Body of pancreas (tissue), 4 donors: ENCODE measurements at regions not wholly inside any gene's neighbourhood (a gene's known extent, or its start where the extent isn't known, plus 50 kb on each side); places are given as distances from the start of the nearest gene placed in this dataset.
A peak's percentile ranks its signal among the peaks of the same experiment; 100 is the strongest.

Experiments
- CTCF ChIP-seq, 7 experiments: fragments of 450-650 bp in 4 of 7; fragments of 200-600 bp in 3 of 7; sonication (generic) in 3 of 7; IDR thresholded peaks; one replicate each; pipeline ENCODE4 v1.5.1; 2016 to 2019; ENCODE audit warnings: antibody characterized with exemption in 7 of 7
- POLR2A ChIP-seq, 3 donors: fragments of 450-650 bp; IDR thresholded peaks; one replicate each; pipeline ENCODE4 v1.6.1; 2016; ENCODE audit warnings: antibody characterized with exemption in 3 of 3, mild to moderate bottlenecking in 2 of 3

DNA sequence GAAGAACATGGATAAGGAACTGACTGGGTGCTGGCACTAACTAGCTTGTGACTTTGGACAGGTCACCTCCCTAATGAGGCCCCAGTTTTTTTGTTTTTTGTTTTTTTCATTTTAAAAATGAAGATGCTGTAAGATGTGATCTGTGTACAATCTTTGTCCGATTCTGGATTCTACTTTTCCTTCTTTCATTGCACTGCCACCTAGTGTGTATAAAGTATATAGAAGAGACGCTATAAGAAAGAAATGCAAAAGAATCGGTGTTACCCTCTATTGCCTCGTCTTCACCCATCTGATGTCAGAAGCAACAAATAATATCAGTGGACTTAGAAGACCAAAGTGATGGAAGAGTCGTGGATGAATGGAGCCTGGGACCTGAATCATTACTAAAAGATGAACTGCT lies 58.6 kb upstream of the P2RY10 start:
- TF ChIP-seq CTCF (IDR thresholded peaks at IDR 0.05), result peak in 1 of 7 experiments; percentile 23
- TF ChIP-seq POLR2A (IDR thresholded peaks at IDR 0.05), result no peak
